ENCODE measurements at regions not wholly inside any gene's neighbourhood (a gene's known extent, or its start where the extent isn't known, plus 50 kb on each side); places are given as distances from the start of the nearest gene placed in this dataset.

- TF ChIP-seq ZNF274 (IDR thresholded peaks at IDR 0.05; ENCODE audit: insufficient read depth, insufficient read length) (no peak), CTCF (IDR thresholded peaks at IDR 0.05 in 2 of 3, conservative IDR thresholded peaks at IDR 0.05 in 1 of 3; ENCODE audit: control insufficient read depth in 2 of 3, extremely low read depth in 1 of 3, insufficient read depth in 1 of 3, low read depth in 3 of 3, low read length in 3 of 3) (no peak), CUX1 (IDR thresholded peaks at IDR 0.05; ENCODE audit: insufficient replicate concordance, low read depth, low read length) (no peak), NFIC (IDR thresholded peaks at IDR 0.05; ENCODE audit: low read depth, low read length) (no peak)
Observed at GRCh38 chr6:90982581-90982980, 395.7 kb upstream of the MAP3K7 start.

Measured in GM12878 (cell line).